ENCODE measurements at regions not wholly inside any gene's neighbourhood (a gene's known extent, or its start where the extent isn't known, plus 50 kb on each side); places are given as distances from the start of the nearest gene placed in this dataset.

GRCh38 chr17:73814075-73814474 lies 169.8 kb upstream of the SDK2 start:
- DNase-seq (ENCODE audit: low read depth in 2 of 2): no peak

- DNase-seq (ENCODE audit: low read depth in 2 of 2): no peak
These were observed 171.2 kb upstream of the SDK2 start for GRCh38 chr17:73815474-73815873.

GRCh38 chr17:73819440-73820395 lies 175.5 kb upstream of the SDK2 start:
- no peak for DNase-seq (ENCODE audit: low read depth in 2 of 2)

- no peak for DNase-seq (ENCODE audit: low read depth in 2 of 2)
These were observed 176.6 kb upstream of the SDK2 start for GRCh38 chr17:73820686-73821448.

GRCh38 chr17:73821665-73822064 lies 177.4 kb upstream of the SDK2 start:
- no peak for DNase-seq (ENCODE audit: low read depth in 2 of 2)

GRCh38 chr17:73822371-73822770 lies 178.1 kb upstream of the SDK2 start:
- DNase-seq (ENCODE audit: low read depth in 2 of 2): no peak

GRCh38 chr17:73823684-73824083 lies 179.4 kb upstream of the SDK2 start:
- DNase-seq (ENCODE audit: low read depth in 2 of 2): no peak

GRCh38 chr17:73824321-73824720 lies 180.1 kb upstream of the SDK2 start:
- no peak for DNase-seq (ENCODE audit: low read depth in 2 of 2)

- no peak for DNase-seq (ENCODE audit: low read depth in 2 of 2)
These were observed 182.1 kb upstream of the SDK2 start for GRCh38 chr17:73826181-73826871.

- no peak for DNase-seq (ENCODE audit: low read depth in 2 of 2)
These were observed 182.6 kb upstream of the SDK2 start for GRCh38 chr17:73826872-73827228.

- DNase-seq (ENCODE audit: low read depth in 2 of 2): no peak
These were observed 183.5 kb upstream of the SDK2 start for GRCh38 chr17:73827627-73828291.

GRCh38 chr17:73829676-73830280 lies 185.5 kb upstream of the SDK2 start:
- no peak for DNase-seq (ENCODE audit: low read depth in 2 of 2)

- no peak for DNase-seq (ENCODE audit: low read depth in 2 of 2)
These were observed 187.5 kb upstream of the SDK2 start for GRCh38 chr17:73831699-73832098.

- DNase-seq (ENCODE audit: low read depth in 2 of 2): no peak
These were observed 189.7 kb upstream of the SDK2 start for GRCh38 chr17:73833775-73834488.

- no peak for DNase-seq (ENCODE audit: low read depth in 2 of 2)
These were observed 190.6 kb upstream of the SDK2 start for GRCh38 chr17:73834684-73835343.

GRCh38 chr17:73835605-73836004 lies 191.4 kb upstream of the SDK2 start:
- no peak for DNase-seq (ENCODE audit: low read depth in 2 of 2)

GRCh38 chr17:73838815-73839214 lies 194.6 kb upstream of the SDK2 start:
- no peak for DNase-seq (ENCODE audit: low read depth in 2 of 2)

- DNase-seq (ENCODE audit: low read depth in 2 of 2): no peak
These were observed 196.6 kb upstream of the SDK2 start for GRCh38 chr17:73840829-73841228.

- DNase-seq (ENCODE audit: low read depth in 2 of 2): no peak
These were observed 197.3 kb upstream of the SDK2 start for GRCh38 chr17:73841431-73842060.

- DNase-seq (ENCODE audit: low read depth in 2 of 2): no peak
These were observed 203.7 kb upstream of the SDK2 start for GRCh38 chr17:73847952-73848351.
